Endodermal cell (in vitro differentiated cells): ENCODE measurements at regions not wholly inside any gene's neighbourhood (a gene's known extent, or its start where the extent isn't known, plus 50 kb on each side); places are given as distances from the start of the nearest gene placed in this dataset.
A peak's percentile ranks its signal among the peaks of the same experiment; 100 is the strongest.

Source experiments
- DNase-seq: peaks from one replicate; pipeline ENCODE4 v3.0.0-alpha.2; 2017
- H3K27ac ChIP-seq: 2 replicates; pipeline ENCODE4 v1.5.1; 2013; ENCODE audit warnings: mild to moderate bottlenecking, low read depth, low read length, moderate library complexity
- H3K27me3 ChIP-seq: 2 replicates; pipeline ENCODE4 v1.6.1; 2013; ENCODE audit warnings: mild to moderate bottlenecking, low read length, moderate library complexity; ENCODE audit not compliant: insufficient read depth, control insufficient read depth, poor library complexity, severe bottlenecking
- H3K36me3 ChIP-seq: 2 replicates; pipeline ENCODE4 v1.7.0; 2013; ENCODE audit warnings: mild to moderate bottlenecking, low read length, moderate library complexity; ENCODE audit not compliant: control insufficient read depth, insufficient read depth
- H3K4me1 ChIP-seq: one replicate; pipeline ENCODE4 v1.7.0; 2013; ENCODE audit warnings: low read length; ENCODE audit not compliant: control insufficient read depth, insufficient read depth
- H3K4me3 ChIP-seq: 2 replicates; pipeline ENCODE4 v1.5.1; 2013; ENCODE audit warnings: mild to moderate bottlenecking, low read length, moderate library complexity
- H3K9ac ChIP-seq: 2 replicates; pipeline ENCODE4 v1.6.1; 2013; ENCODE audit warnings: mild to moderate bottlenecking, low read length, moderate library complexity; ENCODE audit not compliant: poor library complexity, severe bottlenecking; ENCODE audit errors: extremely low read depth
- H3K9me3 ChIP-seq: 2 replicates; pipeline ENCODE4 v1.6.1; 2013; ENCODE audit warnings: mild to moderate bottlenecking, low read length, moderate library complexity; ENCODE audit not compliant: control insufficient read depth
- H3K27ac Mint-ChIP-seq: 2 replicates; pipeline ENCODE4 v1.8.0; 2020; ENCODE audit warnings: mixed read lengths
- H3K27me3 Mint-ChIP-seq: 2 replicates; pipeline ENCODE4 v1.8.0; 2021; ENCODE audit warnings: mild to moderate bottlenecking, mixed read lengths; ENCODE audit not compliant: insufficient read depth
- H3K36me3 Mint-ChIP-seq: 2 replicates; pipeline ENCODE4 v1.8.0; 2020; ENCODE audit warnings: low read depth, mixed read lengths
- H3K4me1 Mint-ChIP-seq: 2 replicates; pipeline ENCODE4 v1.8.0; 2020; ENCODE audit warnings: mixed read lengths
- H3K4me3 Mint-ChIP-seq: 2 replicates; pipeline ENCODE4 v1.8.0; 2020; ENCODE audit warnings: mild to moderate bottlenecking, moderate library complexity, mixed read lengths
- H3K9me3 Mint-ChIP-seq: 2 replicates; pipeline ENCODE4 v1.8.0; 2020; ENCODE audit warnings: mild to moderate bottlenecking, mixed read lengths
- WGBS, 2 experiments: methylation state at CpG; one replicate each; pipeline versions ENCODE4 v1.1.5 to v1.1.7; 2013; ENCODE audit warnings: missing lambda C conversion rate in 2 of 2, mixed read lengths in 1 of 2; ENCODE audit not compliant: insufficient coverage in 1 of 2, insufficient read length in 1 of 2; 5-methylcytosine and 5-hydroxymethylcytosine counted together
- TF ChIP-seq, protein P1 (sequence below): fragments of 200-600 bp; sonication (generic); conservative IDR thresholded peaks from 2 replicates; pipeline ENCODE4 v1.5.0; 2021; ENCODE audit warnings: antibody characterized with exemption, mild to moderate bottlenecking

DNA sequence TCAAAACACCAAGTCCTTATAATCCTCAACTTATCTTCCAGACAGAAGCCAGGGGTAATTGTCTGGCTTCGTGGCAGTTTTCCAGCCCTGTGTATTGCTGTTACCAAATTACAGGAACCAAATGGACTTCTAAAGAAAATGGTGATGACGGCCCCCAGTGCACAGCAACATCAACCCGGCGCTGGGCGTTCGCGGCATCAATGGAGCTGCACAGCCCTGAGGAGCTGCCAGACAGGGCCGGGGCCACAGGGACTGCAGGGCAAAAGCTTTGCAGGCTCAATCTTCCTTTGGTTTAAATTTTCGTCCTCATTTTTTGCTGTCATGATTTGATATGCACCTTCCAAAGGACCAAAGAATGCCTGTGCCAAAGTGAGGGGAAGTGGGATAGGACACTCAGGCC is 292.5 kb downstream of the BRD1 start:
- H3K27me3 ChIP-seq, result no peaks in the 10 kb centered on the region
- H3K4me3 Mint-ChIP-seq, result no peak overlapping the region
- peak; percentile 35 for DNase-seq
- no peak overlapping the region for H3K9ac ChIP-seq
- H3K27me3 Mint-ChIP-seq, result peaks cover 2% of the 10 kb centered on the region
- no peaks in the 10 kb centered on the region for H3K36me3 Mint-ChIP-seq
- peak overlapping the region; percentile 66 for H3K27ac Mint-ChIP-seq
- H3K36me3 ChIP-seq, result no peaks in the 10 kb centered on the region
- H3K4me3 ChIP-seq, result no peak overlapping the region
- TF ChIP-seq, protein P1, sequence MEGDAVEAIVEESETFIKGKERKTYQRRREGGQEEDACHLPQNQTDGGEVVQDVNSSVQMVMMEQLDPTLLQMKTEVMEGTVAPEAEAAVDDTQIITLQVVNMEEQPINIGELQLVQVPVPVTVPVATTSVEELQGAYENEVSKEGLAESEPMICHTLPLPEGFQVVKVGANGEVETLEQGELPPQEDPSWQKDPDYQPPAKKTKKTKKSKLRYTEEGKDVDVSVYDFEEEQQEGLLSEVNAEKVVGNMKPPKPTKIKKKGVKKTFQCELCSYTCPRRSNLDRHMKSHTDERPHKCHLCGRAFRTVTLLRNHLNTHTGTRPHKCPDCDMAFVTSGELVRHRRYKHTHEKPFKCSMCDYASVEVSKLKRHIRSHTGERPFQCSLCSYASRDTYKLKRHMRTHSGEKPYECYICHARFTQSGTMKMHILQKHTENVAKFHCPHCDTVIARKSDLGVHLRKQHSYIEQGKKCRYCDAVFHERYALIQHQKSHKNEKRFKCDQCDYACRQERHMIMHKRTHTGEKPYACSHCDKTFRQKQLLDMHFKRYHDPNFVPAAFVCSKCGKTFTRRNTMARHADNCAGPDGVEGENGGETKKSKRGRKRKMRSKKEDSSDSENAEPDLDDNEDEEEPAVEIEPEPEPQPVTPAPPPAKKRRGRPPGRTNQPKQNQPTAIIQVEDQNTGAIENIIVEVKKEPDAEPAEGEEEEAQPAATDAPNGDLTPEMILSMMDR, result no peak
- no peaks in the 10 kb centered on the region for H3K9me3 Mint-ChIP-seq
- H3K9me3 ChIP-seq, result no peaks in the 10 kb centered on the region
- H3K4me1 Mint-ChIP-seq, result peaks cover 36% of the 10 kb centered on the region
- WGBS, 2 experiments, result 92 to 95% methylated on average over 9 of the region's 9 CpGs
- H3K4me1 ChIP-seq, result peaks cover 7% of the 10 kb centered on the region
- no peak overlapping the region for H3K27ac ChIP-seq

DNA sequence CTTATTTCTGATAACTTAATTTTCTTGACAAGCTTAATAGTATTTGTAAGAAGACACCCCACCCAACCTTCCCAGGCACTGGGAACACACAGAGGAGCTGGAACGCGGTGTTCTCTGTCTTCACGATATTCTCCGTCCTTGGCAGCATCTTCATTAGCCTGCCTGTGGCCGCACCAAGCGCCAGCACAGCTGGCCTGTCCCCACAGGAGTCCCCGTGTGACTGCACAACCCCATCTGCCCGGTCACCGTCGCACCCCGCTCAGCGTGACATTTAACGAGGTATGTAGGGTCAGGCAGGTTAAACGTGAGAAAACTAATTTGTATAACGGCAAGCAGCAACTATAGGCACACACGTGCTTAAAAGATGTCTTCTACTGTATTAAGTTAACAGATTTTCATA is 293.3 kb downstream of the BRD1 start:
- no peaks in the 10 kb centered on the region for H3K9me3 ChIP-seq
- H3K27ac Mint-ChIP-seq, result no peak overlapping the region
- H3K36me3 ChIP-seq, result no peaks in the 10 kb centered on the region
- TF ChIP-seq, protein P1, result no peak
- H3K27ac ChIP-seq, result no peak overlapping the region
- H3K4me1 ChIP-seq, result peaks cover 7% of the 10 kb centered on the region
- peak; percentile 47 for DNase-seq
- H3K36me3 Mint-ChIP-seq, result no peaks in the 10 kb centered on the region
- H3K27me3 ChIP-seq, result no peaks in the 10 kb centered on the region
- H3K9ac ChIP-seq, result no peak overlapping the region
- H3K4me3 ChIP-seq, result no peak overlapping the region
- H3K27me3 Mint-ChIP-seq, result peaks cover 2% of the 10 kb centered on the region
- no peaks in the 10 kb centered on the region for H3K9me3 Mint-ChIP-seq
- no peak overlapping the region for H3K4me3 Mint-ChIP-seq
- 96 to 98% methylated on average over 10 to 16 of the region's 16 CpGs for WGBS, 2 experiments
- H3K4me1 Mint-ChIP-seq, result peaks cover 29% of the 10 kb centered on the region

DNA sequence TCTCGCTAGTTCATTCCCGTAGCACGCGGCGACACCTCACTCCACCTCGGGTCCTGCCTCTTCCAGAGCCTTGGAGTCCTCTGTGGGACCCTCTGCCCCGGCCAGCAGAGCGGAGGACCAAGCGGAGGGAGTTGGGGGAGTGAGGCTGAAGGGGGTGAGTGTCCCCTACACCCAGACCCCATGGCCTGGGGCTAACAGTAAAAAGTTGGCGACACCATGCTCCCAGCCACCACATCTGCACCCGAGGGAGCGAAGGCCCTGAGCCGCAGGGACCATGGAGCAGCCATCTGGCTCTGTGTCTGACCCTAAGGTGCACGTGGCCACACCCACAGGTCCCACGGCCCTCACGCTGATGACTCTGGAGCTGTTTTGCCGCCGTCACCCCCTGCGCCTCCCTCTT is 293.8 kb downstream of the BRD1 start:
- H3K27ac ChIP-seq, result no peak overlapping the region
- H3K9me3 ChIP-seq, result no peaks in the 10 kb centered on the region
- H3K36me3 Mint-ChIP-seq, result no peaks in the 10 kb centered on the region
- peaks cover 24% of the 10 kb centered on the region for H3K4me1 Mint-ChIP-seq
- H3K36me3 ChIP-seq, result no peaks in the 10 kb centered on the region
- peaks cover 2% of the 10 kb centered on the region for H3K27me3 Mint-ChIP-seq
- H3K4me3 Mint-ChIP-seq, result no peak overlapping the region
- H3K4me1 ChIP-seq, result peaks cover 7% of the 10 kb centered on the region
- H3K9ac ChIP-seq, result no peak overlapping the region
- H3K27me3 ChIP-seq, result no peaks in the 10 kb centered on the region
- no peak overlapping the region for H3K4me3 ChIP-seq
- H3K9me3 Mint-ChIP-seq, result no peaks in the 10 kb centered on the region
- TF ChIP-seq, protein P1, result no peak
- no peak for DNase-seq
- WGBS, 2 experiments, result 93 to 96% methylated on average over 9 to 19 of the region's 19 CpGs
- no peak overlapping the region for H3K27ac Mint-ChIP-seq
